ENCODE measurements at regions not wholly inside any gene's neighbourhood (a gene's known extent, or its start where the extent isn't known, plus 50 kb on each side); places are given as distances from the start of the nearest gene placed in this dataset.

GRCh38 chr5:103847060-103847459 is 284.5 kb upstream of the NUDT12 start:
- Histone ChIP-seq H3K4me1 (no peaks in the 10 kb centered on the region), H3K27me3 (ENCODE audit: low read depth) (no peaks in the 10 kb centered on the region), H3K27ac (replicated peaks) (no peak overlapping the region), H3K36me3 (no peaks in the 10 kb centered on the region), H3K9me3 (replicated peaks) (no peaks in the 10 kb centered on the region), H3K4me3 (no peak overlapping the region)
- TF ChIP-seq CTCF (IDR thresholded peaks at IDR 0.05; ENCODE audit: borderline replicate concordance): no peak
- intact Hi-C loops (cut with micrococcal nuclease): no loop called here
- DNase-seq: no peak

- DNase-seq: no peak
- no peaks in the 10 kb centered on the region for H3K27me3 ChIP-seq (ENCODE audit: low read depth)
- TF ChIP-seq CTCF (IDR thresholded peaks at IDR 0.05; ENCODE audit: borderline replicate concordance): no peak
- H3K36me3 ChIP-seq: no peaks in the 10 kb centered on the region
- H3K4me3 ChIP-seq: no peak overlapping the region
- intact Hi-C loops (cut with micrococcal nuclease): no loop called here
- H3K27ac ChIP-seq (replicated peaks): no peak overlapping the region
- no peaks in the 10 kb centered on the region for H3K4me1 ChIP-seq
- H3K9me3 ChIP-seq (replicated peaks): no peaks in the 10 kb centered on the region
These were observed 280.3 kb upstream of the NUDT12 start for GRCh38 chr5:103842936-103843335.

- intact Hi-C loops (cut with micrococcal nuclease): no loop called here
- no peaks in the 10 kb centered on the region for H3K36me3 ChIP-seq
These were observed 278.0 kb upstream of the NUDT12 start for GRCh38 chr5:103840600-103840999.

GRCh38 chr5:103834216-103834615 is 271.6 kb upstream of the NUDT12 start:
- intact Hi-C loops (cut with micrococcal nuclease): no loop called here
- no peak for DNase-seq

More at GRCh38 chr5:103840600-103840999, 278.0 kb upstream of the NUDT12 start:
- Histone ChIP-seq H3K9me3 (replicated peaks) (no peaks in the 10 kb centered on the region), H3K27me3 (ENCODE audit: low read depth) (no peaks in the 10 kb centered on the region), H3K4me1 (no peaks in the 10 kb centered on the region), H3K27ac (replicated peaks) (no peak overlapping the region), H3K4me3 (no peak overlapping the region)
- TF ChIP-seq CTCF (IDR thresholded peaks at IDR 0.05; ENCODE audit: borderline replicate concordance): no peak
- no peak for DNase-seq

GRCh38 chr5:103829585-103829984 is 267.0 kb upstream of the NUDT12 start:
- DNase-seq: no peak
- no peak overlapping the region for H3K27ac ChIP-seq (replicated peaks)
- TF ChIP-seq CTCF (IDR thresholded peaks at IDR 0.05; ENCODE audit: borderline replicate concordance): no peak
- H3K36me3 ChIP-seq: no peaks in the 10 kb centered on the region
- intact Hi-C loops (cut with micrococcal nuclease): no loop called here
- H3K9me3 ChIP-seq (replicated peaks): peaks cover 5% of the 10 kb centered on the region
- H3K27me3 ChIP-seq (ENCODE audit: low read depth): no peaks in the 10 kb centered on the region
- no peak overlapping the region for H3K4me3 ChIP-seq
- no peaks in the 10 kb centered on the region for H3K4me1 ChIP-seq

More at GRCh38 chr5:103834216-103834615, 271.6 kb upstream of the NUDT12 start:
- H3K4me1 ChIP-seq: no peaks in the 10 kb centered on the region
- no peak for TF ChIP-seq CTCF (IDR thresholded peaks at IDR 0.05; ENCODE audit: borderline replicate concordance)
- H3K9me3 ChIP-seq (replicated peaks): no peaks in the 10 kb centered on the region
- H3K27ac ChIP-seq (replicated peaks): no peak overlapping the region
- no peaks in the 10 kb centered on the region for H3K27me3 ChIP-seq (ENCODE audit: low read depth)
- no peak overlapping the region for H3K4me3 ChIP-seq
- no peaks in the 10 kb centered on the region for H3K36me3 ChIP-seq

GRCh38 chr5:103827976-103828375 is 265.4 kb upstream of the NUDT12 start:
- Histone ChIP-seq H3K4me1 (no peaks in the 10 kb centered on the region), H3K27ac (replicated peaks) (no peak overlapping the region), H3K27me3 (ENCODE audit: low read depth) (no peaks in the 10 kb centered on the region), H3K36me3 (no peaks in the 10 kb centered on the region), H3K9me3 (replicated peaks) (peaks cover 5% of the 10 kb centered on the region), H3K4me3 (no peak overlapping the region)
- no peak for DNase-seq
- intact Hi-C loops (cut with micrococcal nuclease): no loop called here
- TF ChIP-seq CTCF (IDR thresholded peaks at IDR 0.05; ENCODE audit: borderline replicate concordance): no peak

Data from left ventricle myocardium inferior (tissue), 1 donor.